ENCODE measurements at regions not wholly inside any gene's neighbourhood (a gene's known extent, or its start where the extent isn't known, plus 50 kb on each side); places are given as distances from the start of the nearest gene placed in this dataset.

- TF ChIP-seq CTCF (IDR thresholded peaks at IDR 0.05; ENCODE audit: low read length) = no peak
- TF ChIP-seq EZH2 (optimal IDR thresholded peaks at IDR 0.05; ENCODE audit: low read depth, low read length) = no peak
Measured at GRCh38 chr2:193876980-193877379, 1682.2 kb upstream of the TMEFF2 start.
